ENCODE measurements at regions not wholly inside any gene's neighbourhood (a gene's known extent, or its start where the extent isn't known, plus 50 kb on each side); places are given as distances from the start of the nearest gene placed in this dataset.

- intact Hi-C loops (cut with micrococcal nuclease) (no loop called here), dilution Hi-C loops (cut with HindIII; ENCODE audit: low sequenced_read_pairs, unreplicated experiment) (no loop called here), in situ Hi-C loops (cut with MboI; ENCODE audit: low sequenced_read_pairs) (no loop called here)
- BruUV-seq (replicated peaks), result no TSS peak
- TF ChIP-seq CEBPB (IDR thresholded peaks at IDR 0.05; ENCODE audit: low read depth, low read length) (no peak), RAD21 (IDR thresholded peaks at IDR 0.05; ENCODE audit: low read length) (no peak), SMC3 (IDR thresholded peaks at IDR 0.05; ENCODE audit: low read depth, low read length) (no peak), MAFK (IDR thresholded peaks at IDR 0.05; ENCODE audit: low read depth, low read length) (no peak), MAZ (IDR thresholded peaks at IDR 0.05; ENCODE audit: borderline replicate concordance, low read depth, low read length) (no peak)
- Histone ChIP-seq H4K8ac (ENCODE audit: low read depth in 2 of 2, low read length in 2 of 2) (no peak overlapping the region), H4K5ac (ENCODE audit: low read depth, low read length) (no peak overlapping the region), H3K56ac (ENCODE audit: extremely low read depth, insufficient read depth, low read length) (no peak overlapping the region), H2BK20ac (ENCODE audit: low read depth, low read length) (no peak overlapping the region), H3K79me1 (ENCODE audit: low read depth in 1 of 2, low read length in 2 of 2) (no peaks in the 10 kb centered on the region), H3K23ac (ENCODE audit: low read depth, low read length) (no peak overlapping the region), H2AK9ac (replicated peaks; ENCODE audit: low read depth, low read length, poor library complexity) (no peak overlapping the region), H3K27ac (ENCODE audit: insufficient read depth, low read length) (no peak overlapping the region), H3K27me3 (ENCODE audit: control insufficient read depth, insufficient read depth, low read length) (no peaks in the 10 kb centered on the region), H3K4me2 (ENCODE audit: low read depth, low read length) (no peak overlapping the region), H4K91ac (ENCODE audit: insufficient read depth, low read depth, low read length) (no peak overlapping the region), H3K36me3 (ENCODE audit: control insufficient read depth, insufficient read depth, low read length) (no peaks in the 10 kb centered on the region), H2BK15ac (ENCODE audit: low read depth, low read length) (no peak overlapping the region), H3K9me3 (ENCODE audit: control insufficient read depth, insufficient read depth, low read length) (no peaks in the 10 kb centered on the region), H4K20me1 (ENCODE audit: insufficient read depth, low read length) (no peaks in the 10 kb centered on the region), H2AFZ (replicated peaks; ENCODE audit: low read length, poor library complexity) (no peak overlapping the region), H3K18ac (ENCODE audit: low read depth, low read length) (no peak overlapping the region), H3K14ac (replicated peaks; ENCODE audit: low read depth, low read length) (no peak overlapping the region), H3K4me1 (ENCODE audit: control insufficient read depth, insufficient read depth, low read length) (no peaks in the 10 kb centered on the region), H3K4ac (ENCODE audit: low read depth, low read length) (no peak overlapping the region), H3K9ac (ENCODE audit: low read depth, low read length) (no peak overlapping the region), H2AK5ac (ENCODE audit: low read depth, low read length) (no peak overlapping the region), H2BK5ac (ENCODE audit: low read depth, low read length, poor library complexity, severe bottlenecking) (no peak overlapping the region), H3K9me1 (ENCODE audit: insufficient read depth, low read length) (no peaks in the 10 kb centered on the region), H3K4me3 (ENCODE audit: insufficient read depth, low read depth, low read length) (no peak overlapping the region), H2BK120ac (ENCODE audit: low read depth, low read length) (no peak overlapping the region)
- POLR2A ChIA-PET (ENCODE audit: unreplicated experiment), result no interaction called here
- no CpG with 5 or more reads among the region's 2 CpGs for WGBS, 2 experiments (ENCODE audit: extremely low coverage in 2 of 2, insufficient read length in 1 of 2)
- DNase-seq, result no peak
- CTCF ChIA-PET, result interaction anchor here (1.0 kb wide), 1 partner anchor 58 kb away, joined by 3 read pairs; no protein-coding TSS in a partner anchor
- no peak for ATAC-seq (ENCODE audit: low read depth)
Observed at GRCh38 chr14:22036541-22037239, 363.1 kb upstream of the OR4E1 start.

All from IMR-90 (cell line).